Fibroblast of skin of left quadriceps (primary cell): ENCODE measurements at regions not wholly inside any gene's neighbourhood (a gene's known extent, or its start where the extent isn't known, plus 50 kb on each side); places are given as distances from the start of the nearest gene placed in this dataset.

Experiments used
- DNase-seq, 2 experiments: peaks; one replicate each; pipeline ENCODE4 v3.0.0-alpha.2; 2013; ENCODE audit warnings: low read depth in 2 of 2

DNA sequence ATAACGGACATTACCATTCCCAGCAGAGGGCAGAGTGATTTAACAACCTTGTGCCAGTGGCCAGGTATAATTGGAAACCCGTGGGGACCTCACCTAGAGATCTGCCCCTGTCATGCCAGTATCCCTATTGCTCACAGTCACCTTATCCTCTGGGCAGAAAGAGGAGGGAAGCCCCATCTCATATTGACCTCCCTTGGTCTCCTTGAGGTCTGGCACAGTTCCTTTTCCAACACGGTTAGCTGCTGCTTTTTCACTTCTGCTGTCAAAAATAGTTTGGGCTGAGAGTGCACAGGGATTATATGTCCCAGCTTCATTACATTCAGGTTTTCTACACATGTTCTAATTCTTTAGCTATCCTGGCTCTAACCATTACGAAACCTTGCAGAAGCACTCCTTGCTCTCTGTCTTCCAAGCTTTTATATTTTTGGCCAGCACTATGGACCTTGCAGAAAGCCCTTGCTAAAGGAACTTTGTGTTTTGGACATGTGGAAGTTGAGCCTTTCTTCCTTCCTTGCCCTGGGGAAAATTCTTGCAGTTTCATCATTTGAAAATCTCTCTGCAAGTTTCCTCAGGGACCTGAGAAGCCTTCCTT, 111.7 kb upstream of the MIS18BP1 start:
- DNase-seq = no peak

DNA sequence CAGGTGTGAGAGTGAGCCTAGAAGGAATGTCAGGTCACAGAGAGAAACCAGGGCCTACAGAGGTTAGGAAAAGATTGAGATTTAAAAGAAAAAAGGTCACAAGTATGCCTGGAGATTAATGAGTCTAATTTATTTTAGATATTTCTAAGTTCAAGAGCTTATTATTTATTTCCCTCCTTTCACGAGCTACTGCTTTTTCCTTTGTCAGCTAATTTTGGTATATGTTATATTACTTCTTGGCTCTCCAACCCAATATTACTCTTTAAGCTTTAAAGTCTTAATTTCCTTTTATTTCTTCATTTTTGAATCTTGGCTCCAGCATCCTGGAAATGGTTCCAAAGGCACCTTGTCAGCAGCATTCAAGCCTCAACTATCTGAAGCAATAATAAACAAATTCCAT, 109.5 kb upstream of the MIS18BP1 start:
- DNase-seq = no peak

DNA sequence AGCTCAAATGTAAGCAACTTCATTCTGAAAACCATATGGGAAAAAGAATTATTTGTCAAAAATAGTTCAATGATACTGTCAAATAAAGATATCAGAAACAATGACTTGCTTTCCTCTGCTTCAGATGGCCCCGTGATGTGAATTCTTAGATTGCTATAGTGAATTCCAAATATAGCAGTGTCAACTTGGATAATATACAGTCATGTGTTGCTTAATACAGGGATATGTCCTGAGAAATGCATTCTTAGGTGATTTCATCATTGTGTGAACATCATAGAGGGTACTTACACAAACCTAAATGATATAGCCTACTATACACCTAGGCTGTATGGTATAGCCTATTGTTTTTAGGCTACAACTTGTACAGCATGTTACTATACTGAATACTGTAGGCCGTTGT, 108.7 kb upstream of the MIS18BP1 start:
- DNase-seq = no peak

DNA sequence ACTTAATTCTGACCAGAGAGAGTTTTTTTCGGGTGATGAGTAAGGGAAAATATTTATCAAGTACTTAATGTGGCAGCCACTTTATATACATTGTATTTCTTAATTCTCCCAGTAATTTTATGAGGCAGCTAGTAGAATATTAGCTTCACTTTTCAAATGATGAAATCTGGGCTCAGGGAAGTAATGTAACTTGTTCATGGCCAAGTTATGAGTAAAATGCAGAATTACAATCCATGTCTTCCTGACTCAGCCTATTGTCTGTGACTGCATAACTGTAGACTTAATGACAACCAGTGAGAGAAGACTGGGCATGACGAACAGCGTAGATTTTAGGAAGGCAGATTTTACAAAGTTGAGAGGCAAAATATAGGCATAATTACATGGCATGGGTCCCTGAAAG, 106.7 kb upstream of the MIS18BP1 start:
- peak; percentile 33 to 34 for DNase-seq

DNA sequence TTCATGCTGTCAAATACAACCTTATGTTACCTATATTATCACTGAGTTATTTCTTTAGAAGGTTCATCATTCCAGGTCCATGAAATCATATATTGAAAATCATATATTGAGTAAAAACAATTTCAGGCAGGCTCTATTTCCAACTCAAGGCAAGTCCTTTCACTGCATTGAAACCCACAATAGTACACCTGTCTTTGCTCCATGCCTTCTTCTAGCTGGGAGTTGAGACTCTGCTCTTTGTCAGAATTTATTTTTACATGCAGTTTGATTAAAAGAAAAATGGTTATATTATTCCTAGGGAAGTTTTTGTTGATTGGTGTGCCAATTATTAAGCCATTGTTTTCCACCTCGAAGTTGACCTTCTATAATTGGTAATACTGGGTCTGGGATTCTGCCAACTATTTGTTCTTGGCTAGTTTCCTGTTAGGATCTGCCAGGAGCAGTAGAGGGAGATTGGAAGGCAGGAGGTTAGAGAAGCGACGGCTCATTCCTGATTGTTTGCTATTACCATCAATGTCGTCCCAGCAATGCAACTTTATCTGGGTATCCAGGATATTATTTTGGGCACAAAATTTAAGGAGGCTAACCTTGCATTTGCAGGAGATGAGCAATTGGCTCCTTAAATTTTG, 79.5 kb upstream of the MIS18BP1 start:
- DNase-seq = no peak

DNA sequence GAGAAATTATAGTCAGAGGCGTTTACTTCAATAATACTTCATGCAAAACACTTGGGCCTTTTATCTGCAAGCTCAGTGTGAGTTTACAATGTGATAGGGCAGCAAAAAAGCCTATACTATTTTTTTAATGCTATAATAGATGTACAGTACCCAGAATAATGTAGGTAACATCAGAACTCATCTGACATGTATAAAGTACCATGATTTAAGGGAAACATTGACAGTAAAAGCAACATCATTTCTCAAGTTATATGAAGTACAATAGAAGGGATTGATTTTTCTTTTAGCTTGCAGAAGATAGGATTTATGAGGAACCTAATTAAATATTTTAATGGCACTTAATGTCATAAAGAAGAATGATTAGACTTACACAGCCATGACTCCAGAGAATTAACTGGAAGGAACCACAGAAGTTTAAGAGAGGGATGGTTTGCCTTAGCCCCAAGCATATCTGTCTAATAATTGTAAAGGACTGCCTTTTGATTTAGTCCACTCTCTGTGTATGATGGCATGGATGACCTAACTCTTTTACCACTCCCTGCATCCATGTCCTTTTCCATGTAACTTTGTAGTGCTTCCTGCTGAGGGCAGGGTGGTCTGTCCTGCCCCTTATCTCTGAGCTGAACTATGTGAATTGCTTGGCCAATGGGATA, 55.9 kb upstream of the MIS18BP1 start:
- DNase-seq = no peak
